Chondrocyte (in vitro differentiated cells): ENCODE measurements at regions not wholly inside any gene's neighbourhood (a gene's known extent, or its start where the extent isn't known, plus 50 kb on each side); places are given as distances from the start of the nearest gene placed in this dataset.

Experiments used
- DNase-seq: peaks from one replicate; pipeline ENCODE4 v3.0.0; 2021; ENCODE audit warnings: mixed read lengths, low spot score
- H3K27ac Mint-ChIP-seq: one replicate; pipeline ENCODE4 v1.8.0; 2021; ENCODE audit warnings: mild to moderate bottlenecking, moderate library complexity, mixed read lengths; ENCODE audit not compliant: unreplicated experiment
- H3K27me3 Mint-ChIP-seq: 2 replicates; pipeline ENCODE4 v1.8.0; 2021; ENCODE audit warnings: low read depth, mixed read lengths
- H3K36me3 Mint-ChIP-seq: 2 replicates; pipeline ENCODE4 v1.8.0; 2021; ENCODE audit warnings: low read depth, mixed read lengths
- H3K4me1 Mint-ChIP-seq: 2 replicates; pipeline ENCODE4 v1.8.0; 2021; ENCODE audit warnings: low read depth, mild to moderate bottlenecking, mixed read lengths
- H3K4me3 Mint-ChIP-seq: one replicate; pipeline ENCODE4 v1.8.0; 2021; ENCODE audit warnings: mild to moderate bottlenecking, moderate library complexity, mixed read lengths; ENCODE audit not compliant: unreplicated experiment
- H3K9me3 Mint-ChIP-seq: 2 replicates; pipeline ENCODE4 v1.8.0; 2021; ENCODE audit warnings: low read depth, mixed read lengths
- TF ChIP-seq, protein P1 (sequence below): fragments of 200-600 bp; sonication (generic); IDR thresholded peaks from 2 replicates; pipeline ENCODE4 v1.5.0; 2021; ENCODE audit warnings: antibody characterized with exemption, mild to moderate bottlenecking, moderate library complexity

DNA sequence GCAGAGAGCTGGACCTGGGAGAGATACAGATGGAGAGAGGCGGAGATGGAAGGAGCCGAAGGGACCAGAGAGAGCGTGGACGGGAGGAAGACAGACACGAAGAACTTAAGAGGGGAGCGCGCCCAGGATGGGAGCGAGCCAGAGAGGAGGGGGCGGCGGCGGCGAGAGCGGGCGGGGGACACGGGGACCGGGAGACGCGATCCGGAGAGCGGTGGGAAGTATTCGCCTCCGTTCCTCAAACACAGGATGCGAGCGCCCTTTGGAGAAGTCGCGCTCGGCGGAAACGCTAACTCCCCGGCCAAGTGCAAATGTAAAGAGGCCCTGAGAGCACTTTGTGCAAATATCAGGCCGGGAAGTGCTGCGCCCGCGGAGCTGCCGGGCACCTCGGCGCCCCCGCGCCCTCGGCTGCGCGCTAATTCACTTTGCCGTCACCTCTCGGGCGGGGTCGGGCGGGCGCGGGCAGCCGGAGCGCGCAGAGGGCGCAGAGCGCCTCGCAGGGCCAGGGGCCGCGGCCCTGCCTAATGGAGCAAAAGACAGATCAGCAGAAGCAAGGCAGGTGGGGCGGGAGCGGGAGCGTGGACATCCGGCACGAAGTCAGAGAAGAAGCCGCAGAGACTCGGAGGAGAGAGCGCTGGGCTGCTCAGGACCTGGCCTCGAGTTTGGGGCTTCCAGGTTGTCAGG, 281.2 kb downstream of the RRAGC start:
- H3K4me3 Mint-ChIP-seq = peak overlapping the region; percentile 78
- peaks cover 12% of the 10 kb centered on the region for H3K4me1 Mint-ChIP-seq
- peaks cover 2% of the 10 kb centered on the region for H3K27me3 Mint-ChIP-seq
- peak overlapping the region; percentile 23 for H3K27ac Mint-ChIP-seq
- H3K36me3 Mint-ChIP-seq = no peaks in the 10 kb centered on the region
- TF ChIP-seq, protein P1, sequence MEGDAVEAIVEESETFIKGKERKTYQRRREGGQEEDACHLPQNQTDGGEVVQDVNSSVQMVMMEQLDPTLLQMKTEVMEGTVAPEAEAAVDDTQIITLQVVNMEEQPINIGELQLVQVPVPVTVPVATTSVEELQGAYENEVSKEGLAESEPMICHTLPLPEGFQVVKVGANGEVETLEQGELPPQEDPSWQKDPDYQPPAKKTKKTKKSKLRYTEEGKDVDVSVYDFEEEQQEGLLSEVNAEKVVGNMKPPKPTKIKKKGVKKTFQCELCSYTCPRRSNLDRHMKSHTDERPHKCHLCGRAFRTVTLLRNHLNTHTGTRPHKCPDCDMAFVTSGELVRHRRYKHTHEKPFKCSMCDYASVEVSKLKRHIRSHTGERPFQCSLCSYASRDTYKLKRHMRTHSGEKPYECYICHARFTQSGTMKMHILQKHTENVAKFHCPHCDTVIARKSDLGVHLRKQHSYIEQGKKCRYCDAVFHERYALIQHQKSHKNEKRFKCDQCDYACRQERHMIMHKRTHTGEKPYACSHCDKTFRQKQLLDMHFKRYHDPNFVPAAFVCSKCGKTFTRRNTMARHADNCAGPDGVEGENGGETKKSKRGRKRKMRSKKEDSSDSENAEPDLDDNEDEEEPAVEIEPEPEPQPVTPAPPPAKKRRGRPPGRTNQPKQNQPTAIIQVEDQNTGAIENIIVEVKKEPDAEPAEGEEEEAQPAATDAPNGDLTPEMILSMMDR = no peak
- no peak for DNase-seq
- peaks cover 6% of the 10 kb centered on the region for H3K9me3 Mint-ChIP-seq

DNA sequence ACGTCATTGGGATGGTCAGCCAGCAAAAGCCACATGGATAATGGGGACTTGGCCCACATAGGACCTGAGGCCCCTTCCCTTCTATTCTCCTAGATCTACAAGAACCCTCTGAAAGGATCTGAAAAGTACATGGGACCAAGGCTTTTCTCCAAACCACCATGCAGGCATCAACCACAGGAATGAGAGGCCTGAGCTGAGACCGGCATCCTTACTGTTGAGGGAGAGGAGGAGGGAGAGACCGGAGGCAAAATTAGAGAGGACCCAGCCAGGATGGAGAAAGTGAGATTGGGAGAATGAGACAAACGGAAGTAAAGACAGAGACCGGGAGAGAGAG, 281.7 kb downstream of the RRAGC start:
- H3K4me3 Mint-ChIP-seq = peak overlapping the region; percentile 78
- H3K27me3 Mint-ChIP-seq = peaks cover 2% of the 10 kb centered on the region
- TF ChIP-seq, protein P1 = no peak
- peak overlapping the region; percentile 23 for H3K27ac Mint-ChIP-seq
- no peaks in the 10 kb centered on the region for H3K36me3 Mint-ChIP-seq
- H3K9me3 Mint-ChIP-seq = peaks cover 4% of the 10 kb centered on the region
- no peak for DNase-seq
- peaks cover 12% of the 10 kb centered on the region for H3K4me1 Mint-ChIP-seq

DNA sequence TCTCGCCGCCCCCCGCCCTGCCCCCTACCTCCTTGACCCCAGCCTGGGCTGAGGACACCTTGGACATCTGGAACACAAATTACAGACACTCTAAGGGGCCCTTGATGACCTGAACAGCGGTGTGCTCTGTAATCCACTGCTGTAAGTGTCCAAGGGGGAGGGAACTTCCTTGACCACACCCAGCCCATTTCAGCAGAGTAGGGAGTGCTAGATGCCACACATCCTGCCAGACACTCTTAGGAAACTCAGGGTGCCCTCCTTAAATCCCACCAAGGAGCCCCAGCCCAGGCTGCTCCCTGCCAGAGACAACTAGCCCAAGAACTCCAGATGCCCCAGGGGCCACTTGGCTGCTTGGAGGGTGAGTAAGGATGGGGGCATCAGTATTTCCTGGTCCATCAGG, 282.2 kb downstream of the RRAGC start:
- H3K4me3 Mint-ChIP-seq = no peak overlapping the region
- H3K9me3 Mint-ChIP-seq = no peaks in the 10 kb centered on the region
- H3K36me3 Mint-ChIP-seq = no peaks in the 10 kb centered on the region
- TF ChIP-seq, protein P1 = no peak
- H3K4me1 Mint-ChIP-seq = peaks cover 12% of the 10 kb centered on the region
- peaks cover 2% of the 10 kb centered on the region for H3K27me3 Mint-ChIP-seq
- no peak overlapping the region for H3K27ac Mint-ChIP-seq
- DNase-seq = no peak

DNA sequence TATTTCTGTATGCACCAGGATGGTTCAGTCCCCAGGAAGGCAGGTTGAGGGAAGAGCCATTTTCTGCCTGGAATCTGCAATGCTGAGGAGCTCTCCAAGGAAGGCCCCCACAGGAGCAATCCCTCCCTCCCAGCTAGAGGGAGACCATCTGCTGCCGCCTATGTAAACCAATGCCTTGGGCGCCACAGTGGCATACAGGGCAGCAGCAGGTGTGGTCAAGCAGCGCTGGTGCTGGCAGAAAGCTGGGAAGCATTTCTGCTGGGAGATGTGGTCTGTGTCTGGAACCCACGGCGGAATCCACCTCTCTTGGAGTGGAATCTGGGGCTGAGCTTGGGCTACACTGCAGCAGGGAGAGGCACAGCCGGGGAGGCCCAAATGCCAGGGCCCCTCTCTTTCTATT, 283.3 kb downstream of the RRAGC start:
- no peak for DNase-seq
- TF ChIP-seq, protein P1 = no peak
- H3K9me3 Mint-ChIP-seq = no peaks in the 10 kb centered on the region
- H3K4me3 Mint-ChIP-seq = no peak overlapping the region
- H3K27ac Mint-ChIP-seq = no peak overlapping the region
- H3K36me3 Mint-ChIP-seq = no peaks in the 10 kb centered on the region
- peaks cover 3% of the 10 kb centered on the region for H3K27me3 Mint-ChIP-seq
- peaks cover 17% of the 10 kb centered on the region for H3K4me1 Mint-ChIP-seq

DNA sequence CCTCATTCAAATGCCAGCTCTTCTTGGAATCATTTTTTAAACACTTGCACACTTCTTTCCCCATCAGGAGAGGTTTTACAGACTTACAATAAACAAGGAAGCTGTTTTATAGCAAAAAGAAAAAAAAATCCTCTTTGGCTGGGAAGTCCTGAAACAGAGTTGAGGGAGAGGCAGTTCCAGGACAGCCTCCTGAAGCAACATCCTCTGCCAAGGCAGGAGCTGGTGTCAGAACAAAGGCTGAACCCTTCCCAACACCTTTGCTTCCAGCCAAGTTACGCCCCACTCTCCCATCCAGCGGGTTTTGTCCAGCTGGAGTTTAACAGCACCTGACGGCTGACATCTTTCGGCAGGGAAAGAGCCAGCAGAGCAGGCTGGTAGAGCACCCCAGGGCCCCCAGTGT, 287.8 kb downstream of the RRAGC start:
- peaks cover 13% of the 10 kb centered on the region for H3K27me3 Mint-ChIP-seq
- DNase-seq = no peak
- TF ChIP-seq, protein P1 = no peak
- H3K36me3 Mint-ChIP-seq = no peaks in the 10 kb centered on the region
- H3K27ac Mint-ChIP-seq = no peak overlapping the region
- H3K9me3 Mint-ChIP-seq = no peaks in the 10 kb centered on the region
- no peak overlapping the region for H3K4me3 Mint-ChIP-seq
- peaks cover 11% of the 10 kb centered on the region for H3K4me1 Mint-ChIP-seq
